Stimulated activated CD8-positive, alpha-beta memory T cell treated with anti-CD3 and anti-CD28 coated beads, Interleukin-7, amount 100 ng/mL, for 1 hour (primary cell): ENCODE measurements at regions not wholly inside any gene's neighbourhood (a gene's known extent, or its start where the extent isn't known, plus 50 kb on each side); places are given as distances from the start of the nearest gene placed in this dataset.

Experiments used
- DNase-seq, 2 donors: peaks; one replicate each; pipeline ENCODE4 v3.0.0-alpha.2; 2020; ENCODE audit warnings: low read depth in 2 of 2

DNA sequence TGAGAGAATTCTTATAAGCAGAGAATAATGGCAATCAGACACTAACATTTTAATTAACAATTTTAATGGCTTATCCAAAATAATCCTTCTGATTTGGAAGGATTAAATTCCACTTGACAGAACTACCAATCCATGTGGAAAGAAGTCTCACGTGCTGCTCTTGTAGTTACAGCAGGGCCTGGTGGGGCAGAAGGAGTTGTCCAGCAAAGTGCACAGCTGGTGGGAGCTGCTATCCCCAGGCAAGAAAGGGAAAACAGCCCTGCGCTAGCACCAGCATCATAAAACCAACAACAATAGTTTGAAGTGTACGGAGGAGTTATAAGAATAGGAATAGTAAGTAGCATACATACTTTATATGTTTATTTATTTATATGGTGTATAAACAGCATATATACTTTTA, 127.4 kb upstream of the TRIM2 start:
- DNase-seq: no peak

DNA sequence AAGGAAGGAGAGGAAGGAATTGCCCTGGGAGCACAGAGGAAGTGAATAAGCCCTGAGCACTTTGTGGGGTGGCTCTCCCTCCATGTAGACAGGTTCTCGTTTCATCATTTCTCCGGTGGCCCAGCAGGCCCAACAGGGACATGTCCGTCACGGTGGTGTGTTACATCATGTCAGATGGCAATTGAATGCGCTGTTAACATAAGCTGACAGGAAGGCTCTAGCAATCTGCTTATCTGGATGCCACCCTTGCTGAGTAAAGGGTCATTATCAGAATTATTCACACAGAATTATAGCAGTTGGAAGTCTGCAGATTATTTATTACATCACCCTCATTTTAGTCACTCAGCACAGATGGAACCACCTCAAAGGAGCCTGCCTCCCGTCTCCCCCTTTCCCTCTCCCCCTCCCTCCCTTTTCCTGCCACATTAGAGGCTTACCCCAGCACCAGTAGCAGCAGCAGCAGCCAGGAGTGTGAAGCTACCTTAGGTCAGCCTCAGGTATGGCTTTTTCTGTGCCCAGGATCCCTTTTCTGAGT, 124.3 kb upstream of the TRIM2 start:
- DNase-seq: no peak

- DNase-seq: no peak
These were observed 123.2 kb upstream of the TRIM2 start for GRCh38 chr4:153081006-153081580.

DNA sequence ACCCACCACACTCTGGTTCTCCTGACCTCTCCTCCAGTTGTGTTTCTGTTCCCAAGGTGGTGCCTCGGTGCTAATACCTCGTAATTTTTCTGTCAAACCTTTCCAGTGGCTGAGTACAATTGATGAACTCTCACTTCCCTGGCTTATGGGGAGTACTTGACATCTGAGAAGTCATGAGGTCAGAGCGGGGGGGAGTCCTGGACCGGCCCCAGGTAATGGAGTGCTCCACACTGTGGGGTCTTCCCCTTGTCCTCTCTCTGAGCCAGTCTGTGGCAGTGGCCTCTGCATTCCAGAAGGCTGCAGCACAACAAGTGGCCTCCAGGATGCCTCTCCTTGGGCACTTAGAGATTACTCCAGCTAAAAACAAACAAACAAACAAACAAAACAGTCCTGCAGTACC, 122.5 kb upstream of the TRIM2 start:
- no peak for DNase-seq

DNA sequence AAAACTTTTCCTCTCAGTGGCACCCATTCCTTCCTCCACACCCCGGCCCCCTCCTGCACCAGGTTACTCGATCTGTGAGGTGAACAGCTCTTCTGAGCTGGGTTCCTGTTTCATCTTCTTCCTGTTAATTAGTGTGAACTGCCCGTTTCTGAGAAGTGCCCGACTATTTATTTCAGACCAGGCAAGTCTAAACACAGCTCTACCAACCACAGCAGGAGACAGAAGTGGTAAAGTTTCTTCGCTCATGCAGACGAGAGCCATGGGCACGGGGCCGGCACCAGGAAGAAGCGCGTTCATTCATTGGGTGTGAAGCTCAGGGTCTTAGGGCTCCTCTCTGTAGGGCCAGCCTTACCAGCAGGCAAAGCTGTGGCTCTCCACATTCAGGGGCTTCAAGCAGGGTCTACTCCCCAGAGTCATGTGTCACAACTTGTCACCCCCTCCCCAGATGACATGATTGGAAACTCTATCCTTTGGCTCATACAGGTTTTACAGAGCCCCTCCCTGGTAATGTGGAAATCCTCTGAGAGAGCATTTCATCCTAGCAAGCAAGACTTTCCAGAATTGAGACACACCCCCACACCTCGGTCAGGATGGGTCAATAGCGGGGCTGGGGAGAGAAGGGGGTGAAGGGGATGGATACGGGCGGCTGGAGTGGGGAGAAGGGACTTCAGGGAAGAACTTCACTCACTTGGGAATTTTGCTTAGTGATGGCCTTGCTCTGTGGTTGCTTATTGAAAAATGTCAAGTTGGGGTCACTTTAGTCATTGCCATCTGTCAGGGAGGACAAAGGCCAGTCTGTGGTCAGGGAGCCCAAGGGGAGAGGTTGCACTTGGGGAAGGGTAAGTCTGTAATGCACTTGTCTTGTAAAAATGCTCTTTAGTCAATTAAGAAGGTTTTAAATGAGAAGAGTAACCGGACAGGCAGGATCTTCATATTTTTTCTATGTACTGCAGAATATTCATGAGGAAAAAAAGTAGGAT, 121.6 kb upstream of the TRIM2 start:
- no peak for DNase-seq

DNA sequence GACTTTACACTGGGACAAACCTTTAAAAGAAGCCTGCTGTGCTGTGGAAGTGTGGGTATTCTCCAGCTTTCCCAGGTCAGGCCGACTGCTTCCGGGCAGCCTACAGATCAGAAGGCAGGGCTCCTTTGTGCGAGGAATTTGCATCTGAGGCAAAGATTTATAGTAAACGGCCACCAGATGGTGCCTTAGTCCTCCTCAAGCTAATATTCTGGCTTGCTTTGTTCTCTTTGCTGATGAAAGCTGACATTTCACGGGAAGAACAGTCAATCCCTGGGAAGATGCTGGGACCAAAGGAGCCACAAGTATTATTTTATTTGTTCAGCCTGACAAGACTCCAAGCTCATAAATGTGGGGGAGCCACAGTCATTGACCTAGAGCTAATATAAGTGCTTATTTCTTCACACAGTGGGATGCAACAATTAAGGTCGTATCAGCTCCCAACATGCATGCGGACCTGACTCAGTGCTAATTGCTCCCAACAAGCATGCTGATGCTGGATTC, 120.7 kb upstream of the TRIM2 start:
- peak in 1 of 2 donors; percentile 10 for DNase-seq

- no peak for DNase-seq
These were observed 119.8 kb upstream of the TRIM2 start for GRCh38 chr4:153084224-153084979.

DNA sequence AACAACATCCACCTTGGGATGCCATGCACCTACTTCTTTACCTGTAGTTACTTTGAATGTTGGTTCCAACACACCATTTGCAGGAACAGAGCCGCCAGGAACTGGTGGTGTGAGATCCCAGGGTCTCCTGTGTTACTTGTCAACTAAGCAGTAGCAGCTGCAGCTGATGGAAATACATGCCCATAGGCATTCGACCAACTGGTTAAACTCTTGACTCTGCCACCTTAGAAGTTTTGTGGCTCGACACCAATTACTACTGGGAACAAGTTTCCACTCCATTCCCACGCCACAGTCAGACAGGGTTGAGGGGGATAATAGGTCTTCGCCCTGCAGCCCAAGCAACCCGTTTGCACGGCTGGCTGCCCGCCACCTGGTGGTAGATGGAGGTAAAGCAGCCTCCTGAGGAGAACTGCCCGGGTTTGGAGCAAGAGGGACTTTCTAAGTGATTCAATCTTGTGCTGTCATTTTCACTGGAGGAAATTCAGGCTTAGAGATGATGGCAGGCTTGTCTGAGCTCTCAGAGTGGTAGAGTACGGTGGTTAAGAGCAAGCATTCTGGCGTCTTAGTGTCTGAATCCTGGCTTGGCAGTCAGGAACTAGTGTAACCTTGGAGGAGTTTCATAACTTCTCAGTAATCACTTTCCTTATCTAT, 119.1 kb upstream of the TRIM2 start:
- peak; percentile 68 to 79 for DNase-seq

DNA sequence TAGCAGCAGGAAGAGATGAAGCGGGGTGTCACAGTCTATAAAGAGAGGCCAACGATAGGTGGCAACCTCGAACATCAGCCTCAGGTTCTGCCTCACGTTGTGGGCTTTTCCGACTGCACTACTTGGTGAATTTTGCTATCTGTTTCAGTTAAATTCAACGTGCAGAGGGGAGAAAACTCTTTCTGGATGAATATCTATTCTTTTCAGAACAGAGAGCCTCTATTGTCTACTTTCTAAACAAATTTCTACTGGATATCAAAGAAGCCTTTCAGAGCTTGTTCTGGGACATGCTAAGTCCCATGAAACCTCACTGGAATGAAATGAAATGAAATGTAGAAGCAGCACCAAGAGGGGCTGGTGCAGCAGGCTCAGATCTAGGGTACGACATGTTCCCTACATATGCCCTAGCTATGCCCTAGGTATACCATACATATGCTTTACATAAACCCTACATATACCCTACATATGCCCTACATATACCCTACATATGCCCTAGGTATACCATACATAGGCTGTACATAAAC, 116.5 kb upstream of the TRIM2 start:
- DNase-seq: no peak

DNA sequence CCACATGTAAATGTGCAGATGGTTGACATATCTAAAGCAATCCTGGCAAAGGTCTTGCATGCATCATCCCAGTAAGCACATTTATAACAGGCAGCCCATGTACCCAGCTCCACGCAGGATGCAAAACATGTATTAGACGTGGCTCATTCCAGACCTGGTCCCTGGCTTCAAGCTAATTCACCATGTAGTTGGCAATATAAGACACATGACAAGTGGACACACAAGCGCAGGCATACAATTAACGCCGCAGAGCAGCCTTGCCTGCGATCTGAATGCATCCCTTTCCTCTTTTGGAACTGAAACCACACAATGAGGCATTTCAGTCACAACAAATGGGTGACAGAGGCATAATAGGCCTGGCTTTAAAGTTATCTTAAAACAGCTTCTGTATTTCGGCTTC, 114.5 kb upstream of the TRIM2 start:
- DNase-seq: no peak

- no peak for DNase-seq
These were observed 114.1 kb upstream of the TRIM2 start for GRCh38 chr4:153090181-153090580.

- no peak for DNase-seq
These were observed 113.4 kb upstream of the TRIM2 start for GRCh38 chr4:153090670-153091385.

- DNase-seq: no peak
These were observed 110.8 kb upstream of the TRIM2 start for GRCh38 chr4:153093396-153093795.

- no peak for DNase-seq
These were observed 110.4 kb upstream of the TRIM2 start for GRCh38 chr4:153093802-153094201.

GRCh38 chr4:153094435-153094834, 109.8 kb upstream of the TRIM2 start:
- no peak for DNase-seq

DNA sequence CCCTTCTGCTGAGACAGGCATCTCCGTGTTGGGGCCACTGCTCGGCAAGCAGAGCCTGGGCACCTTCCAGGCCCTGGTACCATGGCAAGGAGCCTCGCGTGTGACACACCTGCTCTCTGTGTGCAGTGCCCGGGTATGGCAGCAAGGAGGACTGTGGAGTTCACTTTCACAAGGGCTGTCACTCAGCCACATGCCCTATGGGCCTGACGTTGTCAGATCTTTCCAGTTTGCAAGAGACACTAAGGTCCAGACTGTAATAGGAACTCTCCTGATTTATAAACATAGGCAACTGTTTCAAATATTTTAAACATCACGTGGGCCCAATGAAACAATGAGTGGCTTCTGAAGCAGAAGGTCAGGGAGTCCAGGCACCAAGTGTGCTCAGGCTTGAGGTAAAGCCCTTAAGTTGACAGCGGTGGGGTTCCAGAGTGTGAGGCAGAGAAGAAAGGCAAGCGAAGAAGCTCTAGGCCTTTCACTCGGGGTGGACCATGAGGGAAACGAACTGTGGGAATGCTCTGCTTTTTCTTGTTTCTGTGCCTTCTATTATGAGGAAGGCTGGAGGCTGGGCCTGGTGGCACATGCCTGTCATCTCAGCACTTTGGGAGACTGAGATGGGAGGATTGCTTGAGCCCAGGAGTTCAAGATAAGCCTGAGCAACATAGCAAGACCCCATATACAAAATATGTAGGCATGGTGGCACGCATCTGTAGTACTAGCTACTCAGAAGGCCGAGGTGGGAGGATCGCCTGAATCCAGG, 108.6 kb upstream of the TRIM2 start:
- no peak for DNase-seq

- DNase-seq: no peak
These were observed 107.9 kb upstream of the TRIM2 start for GRCh38 chr4:153096344-153096743.

DNA sequence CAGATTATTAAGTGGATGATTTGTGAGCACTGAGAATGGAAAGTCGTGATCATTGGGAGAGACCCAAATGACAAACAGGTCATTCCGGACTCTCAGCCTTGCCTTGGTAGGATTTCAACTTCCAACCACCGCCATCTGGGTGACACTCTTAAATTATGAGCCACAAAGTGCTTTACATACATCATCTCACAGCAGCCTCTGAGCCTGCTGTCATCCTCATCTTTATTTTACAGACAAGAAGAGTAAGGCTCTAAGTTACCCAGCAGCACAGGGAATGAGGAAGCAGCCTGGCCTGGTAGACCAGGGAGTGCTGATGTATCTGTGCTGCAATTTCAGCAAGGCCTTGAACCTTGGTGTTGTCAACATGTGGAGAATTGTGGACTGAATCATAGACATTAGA, 105.8 kb upstream of the TRIM2 start:
- no peak for DNase-seq

DNA sequence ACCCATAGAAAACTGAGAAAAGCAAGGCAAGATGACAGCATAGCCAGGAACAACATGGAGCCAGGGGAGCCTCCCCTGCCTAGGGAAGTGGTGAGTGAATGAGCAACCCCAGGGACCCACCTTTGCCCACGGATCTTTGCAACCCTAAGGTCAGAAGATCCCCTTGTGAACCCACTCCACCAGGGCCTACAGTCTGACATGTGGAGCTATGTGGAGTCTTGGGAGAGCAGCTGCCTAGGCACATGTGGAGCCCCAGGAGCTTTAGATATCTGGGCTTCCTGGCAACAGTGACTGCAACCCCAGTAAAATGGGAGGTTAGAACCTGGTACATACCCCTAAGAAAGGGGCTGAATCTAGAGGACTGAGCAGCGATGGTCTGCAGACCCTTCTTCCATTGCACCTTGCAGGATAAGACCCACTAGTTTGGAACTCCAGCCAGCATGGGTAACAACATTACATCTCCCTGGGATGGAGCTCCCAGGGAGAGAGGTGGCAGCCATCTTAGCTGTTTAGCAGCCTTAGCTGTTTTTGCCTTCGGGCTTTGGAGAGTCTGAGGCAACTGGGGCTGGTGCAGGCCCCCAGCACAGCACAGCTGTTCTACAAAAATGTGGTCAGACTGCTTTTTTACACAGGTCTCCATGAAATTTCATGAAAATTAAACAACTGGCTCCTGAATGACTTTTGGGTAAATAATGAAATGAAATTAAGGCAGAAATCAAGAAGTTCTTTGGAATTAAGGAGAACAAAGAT, 104.7 kb upstream of the TRIM2 start:
- DNase-seq: no peak
